CD4-positive, alpha-beta T cell treated with Interleukin-4 for 4 hours (primary cell): ENCODE measurements at regions not wholly inside any gene's neighbourhood (a gene's known extent, or its start where the extent isn't known, plus 50 kb on each side); places are given as distances from the start of the nearest gene placed in this dataset.
"Not testable (repeated sequence)": the region's sequence is repeated elsewhere in the genome, so short reads cannot be mapped to it uniquely, and the experiment has no call there.

Experiments used
- DNase-seq: peaks from one replicate; pipeline ENCODE4 v3.0.0-alpha.2; 2020

- DNase-seq, result no peak
Measured at GRCh38 chr20:40309731-40310130, 379.3 kb downstream of the MAFB start.

GRCh38 chr20:40307997-40308396 lies 381.0 kb downstream of the MAFB start:
- no peak for DNase-seq

GRCh38 chr20:40307268-40307667 lies 381.8 kb downstream of the MAFB start:
- DNase-seq, result no peak

- no peak for DNase-seq
Measured at GRCh38 chr20:40305303-40305702, 383.7 kb downstream of the MAFB start.

- DNase-seq, result no peak
Measured at GRCh38 chr20:40304119-40304613, 384.9 kb downstream of the MAFB start.

GRCh38 chr20:40294747-40295146 lies 394.3 kb downstream of the MAFB start:
- DNase-seq, result no peak

GRCh38 chr20:40294175-40294574 lies 394.9 kb downstream of the MAFB start:
- DNase-seq, result no peak

- no peak for DNase-seq
Measured at GRCh38 chr20:40293740-40294139, 395.3 kb downstream of the MAFB start.

- no peak for DNase-seq
Measured at GRCh38 chr20:40291493-40292135, 397.4 kb downstream of the MAFB start.

- DNase-seq, result no peak
Measured at GRCh38 chr20:40287683-40288082, 401.4 kb downstream of the MAFB start.

GRCh38 chr20:40286975-40287531 lies 402.0 kb downstream of the MAFB start:
- no peak for DNase-seq

GRCh38 chr20:40284611-40285010 lies 404.4 kb downstream of the MAFB start:
- no peak for DNase-seq

GRCh38 chr20:40283689-40284088 lies 405.3 kb downstream of the MAFB start:
- no peak for DNase-seq

- no peak for DNase-seq
Measured at GRCh38 chr20:40282941-40283340, 406.1 kb downstream of the MAFB start.

GRCh38 chr20:40282541-40282940 lies 406.5 kb downstream of the MAFB start:
- no peak for DNase-seq

GRCh38 chr20:40280616-40281015 lies 408.4 kb downstream of the MAFB start:
- DNase-seq, result no peak

GRCh38 chr20:40279390-40279789 lies 409.6 kb downstream of the MAFB start:
- no peak for DNase-seq

- no peak for DNase-seq
Measured at GRCh38 chr20:40278673-40279072, 410.4 kb downstream of the MAFB start.

GRCh38 chr20:40276301-40276700 lies 412.7 kb downstream of the MAFB start:
- DNase-seq, result no peak

GRCh38 chr20:40275738-40276137 lies 413.3 kb downstream of the MAFB start:
- no peak for DNase-seq

GRCh38 chr20:40274912-40275533 lies 414.0 kb downstream of the MAFB start:
- no peak for DNase-seq

GRCh38 chr20:40269274-40269673 lies 419.8 kb downstream of the MAFB start:
- not testable (repeated sequence) for DNase-seq

GRCh38 chr20:40268321-40269075 lies 420.5 kb downstream of the MAFB start:
- DNase-seq, result no peak
